H9 (cell line): ENCODE measurements at regions not wholly inside any gene's neighbourhood (a gene's known extent, or its start where the extent isn't known, plus 50 kb on each side); places are given as distances from the start of the nearest gene placed in this dataset.
A peak's percentile ranks its signal among the peaks of the same experiment; 100 is the strongest.

Experiments
- DNase-seq: peaks from one replicate; pipeline ENCODE4 v3.0.0-alpha.2; 2017
- H2AFZ ChIP-seq: one replicate; pipeline ENCODE4 v1.6.1; 2013; ENCODE audit warnings: mild to moderate bottlenecking, low read length, control low read depth, moderate library complexity
- H2AK5ac ChIP-seq: 2 replicates; pipeline ENCODE4 v1.6.1; 2013; ENCODE audit warnings: low read length, control low read depth, mixed read lengths; ENCODE audit not compliant: insufficient read length
- H2BK120ac ChIP-seq: one replicate; pipeline ENCODE4 v1.6.1; 2013; ENCODE audit warnings: low read depth, mild to moderate bottlenecking, low read length, control low read depth, inconsistent platforms; ENCODE audit not compliant: poor library complexity, severe bottlenecking
- H2BK12ac ChIP-seq: 2 replicates; pipeline ENCODE4 v1.6.1; 2013; ENCODE audit warnings: low read length, control low read depth, mixed read lengths, low read depth; ENCODE audit not compliant: insufficient read length
- H2BK15ac ChIP-seq: 2 replicates; pipeline ENCODE4 v1.6.1; 2013; ENCODE audit warnings: low read depth, low read length, control low read depth
- H2BK20ac ChIP-seq: one replicate; pipeline ENCODE4 v1.6.1; 2013; ENCODE audit warnings: low read depth, mild to moderate bottlenecking, low read length, control low read depth, inconsistent platforms; ENCODE audit not compliant: poor library complexity, severe bottlenecking
- H2BK5ac ChIP-seq: 2 replicates; pipeline ENCODE4 v1.6.1; 2013; ENCODE audit warnings: low read length, control low read depth, mixed read lengths; ENCODE audit not compliant: insufficient read length
- H3K14ac ChIP-seq: 2 replicates; pipeline ENCODE4 v1.6.1; 2013; ENCODE audit warnings: low read length, control low read depth; ENCODE audit not compliant: insufficient read depth
- H3K18ac ChIP-seq: 2 replicates; pipeline ENCODE4 v1.6.1; 2013; ENCODE audit warnings: low read depth, mild to moderate bottlenecking, mixed read lengths, low read length, control low read depth; ENCODE audit not compliant: insufficient read length
- H3K23ac ChIP-seq: 2 replicates; pipeline ENCODE4 v1.6.1; 2013; ENCODE audit warnings: low read length, control low read depth, mixed read lengths, low read depth; ENCODE audit not compliant: insufficient read length
- H3K23me2 ChIP-seq: 2 replicates; pipeline ENCODE4 v1.6.1; 2013; ENCODE audit warnings: low read depth, mild to moderate bottlenecking, mixed read lengths, low read length, control low read depth; ENCODE audit not compliant: insufficient read length, poor library complexity, severe bottlenecking
- H3K27ac ChIP-seq: 2 replicates; pipeline ENCODE4 v1.5.1; 2013; ENCODE audit warnings: low read length, control low read depth, mixed read lengths, low read depth; ENCODE audit not compliant: insufficient read length
- H3K27me3 ChIP-seq: 2 replicates; pipeline ENCODE4 v1.6.1; 2013; ENCODE audit warnings: low read length, control low read depth, inconsistent platforms; ENCODE audit not compliant: insufficient read depth
- H3K4ac ChIP-seq: 2 replicates; pipeline ENCODE4 v1.6.1; 2013; ENCODE audit warnings: low read depth, mild to moderate bottlenecking, control low read depth, inconsistent platforms, low read length, moderate library complexity
- H3K4me1 ChIP-seq: 2 replicates; pipeline ENCODE4 v1.6.1; 2013; ENCODE audit warnings: low read length, control low read depth, inconsistent platforms; ENCODE audit not compliant: insufficient read depth
- H3K4me2 ChIP-seq: 2 replicates; pipeline ENCODE4 v1.6.1; 2013; ENCODE audit warnings: low read length, control low read depth, mixed read lengths; ENCODE audit not compliant: insufficient read length, insufficient read depth
- H3K56ac ChIP-seq: 2 replicates; pipeline ENCODE4 v1.6.1; 2013; ENCODE audit warnings: low read depth, mild to moderate bottlenecking, mixed read lengths, low read length, control low read depth; ENCODE audit not compliant: insufficient read length
- H3K79me1 ChIP-seq: 2 replicates; pipeline ENCODE4 v1.6.1; 2013; ENCODE audit warnings: low read depth, mild to moderate bottlenecking, moderate library complexity, low read length, control low read depth, inconsistent platforms; ENCODE audit not compliant: insufficient read depth, poor library complexity, severe bottlenecking
- H3K79me2 ChIP-seq: 2 replicates; pipeline ENCODE4 v1.6.1; 2013; ENCODE audit warnings: low read length, control low read depth, inconsistent platforms; ENCODE audit not compliant: insufficient read depth
- H3K9ac ChIP-seq: 2 replicates; pipeline ENCODE4 v1.6.1; 2013; ENCODE audit warnings: low read length, control low read depth, mixed read lengths; ENCODE audit not compliant: insufficient read length; ENCODE audit errors: extremely low read depth
- H3K9me3 ChIP-seq: one replicate; pipeline ENCODE4 v1.6.1; 2013; ENCODE audit warnings: low read depth, low read length, inconsistent platforms; ENCODE audit not compliant: control insufficient read depth
- H3T11ph ChIP-seq: one replicate; pipeline ENCODE4 v1.6.1; 2013; ENCODE audit warnings: mild to moderate bottlenecking, low read length, control low read depth, inconsistent platforms
- H4K20me1 ChIP-seq: one replicate; pipeline ENCODE4 v1.6.1; 2013; ENCODE audit not compliant: control insufficient read depth, insufficient read length, insufficient read depth
- H4K5ac ChIP-seq: 2 replicates; pipeline ENCODE4 v1.6.1; 2013; ENCODE audit warnings: low read depth, mild to moderate bottlenecking, mixed read lengths, low read length, control low read depth; ENCODE audit not compliant: insufficient read length
- H4K8ac ChIP-seq: replicated peaks from 2 replicates; pipeline ENCODE4 v1.6.1; 2013; ENCODE audit warnings: low read length, control low read depth, mixed read lengths, low read depth; ENCODE audit not compliant: insufficient read length
- H4K91ac ChIP-seq: 2 replicates; pipeline ENCODE4 v1.6.1; 2013; ENCODE audit warnings: low read depth, mild to moderate bottlenecking, moderate library complexity, mixed read lengths, low read length, control low read depth; ENCODE audit not compliant: insufficient read length
- H3K27ac Mint-ChIP-seq, 3 experiments: 2 replicates in 2 of 3; 3 replicates in 1 of 3; pipeline ENCODE4 v1.8.0; 2020 to 2021; ENCODE audit warnings: mixed read lengths in 3 of 3, mild to moderate bottlenecking in 1 of 3, moderate library complexity in 1 of 3
- H3K27me3 Mint-ChIP-seq: 2 replicates; pipeline ENCODE4 v1.8.0; 2021; ENCODE audit warnings: low read depth, mild to moderate bottlenecking, moderate library complexity, mixed read lengths
- H3K36me3 Mint-ChIP-seq, 3 experiments: 2 replicates in 2 of 3; 3 replicates in 1 of 3; pipeline ENCODE4 v1.8.0; 2020 to 2021; ENCODE audit warnings: low read depth in 3 of 3, mixed read lengths in 3 of 3; ENCODE audit not compliant: insufficient read depth in 1 of 3
- H3K4me1 Mint-ChIP-seq, 2 experiments: 2 replicates each; pipeline ENCODE4 v1.8.0; 2020; ENCODE audit warnings: mixed read lengths in 2 of 2
- H3K4me3 Mint-ChIP-seq, 2 experiments: 2 replicates in 1 of 2; 3 replicates in 1 of 2; pipeline ENCODE4 v1.8.0; 2020 to 2021; ENCODE audit warnings: mild to moderate bottlenecking in 2 of 2, mixed read lengths in 2 of 2, moderate library complexity in 1 of 2
- H3K9me3 Mint-ChIP-seq, 2 experiments: 2 replicates in 1 of 2; 3 replicates in 1 of 2; pipeline ENCODE4 v1.8.0; 2020; ENCODE audit warnings: mild to moderate bottlenecking in 2 of 2, mixed read lengths in 2 of 2, moderate library complexity in 1 of 2
- CTCF ChIP-seq: fragments of 200-600 bp; sonication (generic); conservative IDR thresholded peaks from 3 replicates; pipeline ENCODE4 v1.8.0; 2021; ENCODE audit warnings: antibody characterized with exemption, mild to moderate bottlenecking
- WGBS: extraction: QIAGEN DNeasy Blood & Tissue Kit; methylation state at CpG from one replicate; pipeline ENCODE4 v1.1.7; 2013; ENCODE audit warnings: missing lambda C conversion rate, low lambda C conversion rate, mixed read lengths; ENCODE audit not compliant: insufficient read length; ENCODE audit errors: extremely low coverage; 5-methylcytosine and 5-hydroxymethylcytosine counted together

- Histone ChIP-seq H3K56ac (no peak overlapping the region), H3K9ac (no peak overlapping the region), H3K23me2 (peaks cover 3% of the 10 kb centered on the region), H2BK120ac (no peak overlapping the region), H3K79me1 (no peaks in the 10 kb centered on the region), H3K18ac (peak overlapping the region; percentile 74), H2AK5ac (no peak overlapping the region), H3K79me2 (no peaks in the 10 kb centered on the region), H4K20me1 (peaks cover 3% of the 10 kb centered on the region), H3T11ph (no peak overlapping the region), H4K5ac (no peak overlapping the region), H3K27ac (no peak overlapping the region), H3K27me3 (no peaks in the 10 kb centered on the region), H3K23ac (no peak overlapping the region), H2BK20ac (no peak overlapping the region), H2BK12ac (no peak overlapping the region), H2BK5ac (no peak overlapping the region), H4K8ac (no peak overlapping the region), H3K4me2 (no peak overlapping the region), H3K9me3 (no peaks in the 10 kb centered on the region), H2AFZ (no peak overlapping the region), H3K14ac (no peak overlapping the region; the same call in 1 of the 2 replicates), H3K4me1 (peaks cover 2% of the 10 kb centered on the region; the same call in 1 of the 2 replicates), H3K4ac (no peak overlapping the region), H4K91ac (no peak overlapping the region), H2BK15ac (no peak overlapping the region)
- no peak for DNase-seq
- Mint-ChIP-seq H3K27me3 (no peaks in the 10 kb centered on the region; the same call in 1 of the 2 replicates), H3K27ac (peak overlapping the region; percentile 16 to 68 (median 64); a peak in 4 of 7 replicates), H3K4me3 (0 out of 5 replicates have a peak overlapping the region, but pooled peaks of 1 of the 2 experiments have one; percentile 10), H3K36me3 (no peaks in the 10 kb centered on the region; a peak in 1 of 7 replicates), H3K4me1 (peaks cover 27 to 34% of the 10 kb centered on the region in 2 experiments), H3K9me3 (no peaks in the 10 kb centered on the region)
- no CpG with 5 or more reads among the region's 6 CpGs for WGBS
- TF ChIP-seq CTCF, result no peak
Observed at GRCh38 chr2:231646476-231646875, 53.8 kb downstream of the TEX44 start.
